IMR-90 (cell line): ENCODE measurements at regions not wholly inside any gene's neighbourhood (a gene's known extent, or its start where the extent isn't known, plus 50 kb on each side); places are given as distances from the start of the nearest gene placed in this dataset.

ENCODE experiments used
- ATAC-seq: fragments of 200-7000 bp; cut with Tn5 transposase; 2 replicates; pipeline ENCODE4 v1.9.1; 2020; ENCODE audit warnings: low read depth, mild to moderate bottlenecking, moderate library complexity
- BruUV-seq: library from RNA; stranded (reverse); fragments of 400-500 nt; replicated peaks from 2 replicates; lab custom pipeline; 2021; lab: Mats Ljungman, UMichigan
- CTCF ChIA-PET: fragments of 300-600 bp; formaldehyde crosslinking; extraction: SDS; loops from one replicate; lab custom pipeline; 2021; ENCODE audit warnings: antibody characterized with exemption; lab: Yijun Ruan, JAX
- POLR2A ChIA-PET: fragments of 300-600 bp; sonication (Branson Sonifier 250); formaldehyde crosslinking; loops from one replicate; lab custom pipeline; 2022; ENCODE audit warnings: antibody characterized with exemption; ENCODE audit not compliant: unreplicated experiment; lab: Charles Lee
- DNase-seq: peaks from one replicate; pipeline ENCODE4 v3.0.0; 2013
- H2AFZ ChIP-seq: replicated peaks from 2 replicates; pipeline ENCODE3; 2013; ENCODE audit warnings: low read length, mild to moderate bottlenecking; ENCODE audit not compliant: poor library complexity
- H2AK5ac ChIP-seq: 2 replicates; pipeline ENCODE4 v1.6.1; 2013; ENCODE audit warnings: low read depth, low read length, inconsistent platforms
- H2AK9ac ChIP-seq: replicated peaks from 2 replicates; pipeline ENCODE3; 2013; ENCODE audit warnings: mild to moderate bottlenecking, low read depth, low read length, moderate library complexity; ENCODE audit not compliant: poor library complexity
- H2BK120ac ChIP-seq: 2 replicates; pipeline ENCODE4 v1.6.1; 2013; ENCODE audit warnings: low read depth, low read length, inconsistent platforms
- H2BK15ac ChIP-seq: 3 replicates; pipeline ENCODE4 v1.6.1; 2013; ENCODE audit warnings: low read depth, low read length, inconsistent platforms
- H2BK20ac ChIP-seq: 2 replicates; pipeline ENCODE4 v1.6.1; 2013; ENCODE audit warnings: low read depth, mild to moderate bottlenecking, inconsistent platforms, low read length, moderate library complexity
- H2BK5ac ChIP-seq: 2 replicates; pipeline ENCODE4 v1.6.1; 2013; ENCODE audit warnings: mild to moderate bottlenecking, low read depth, low read length, inconsistent platforms; ENCODE audit not compliant: poor library complexity, severe bottlenecking
- H3K14ac ChIP-seq: replicated peaks from 2 replicates; pipeline ENCODE4 v1.6.1; 2013; ENCODE audit warnings: low read depth, low read length, inconsistent platforms
- H3K18ac ChIP-seq: 2 replicates; pipeline ENCODE4 v1.6.1; 2013; ENCODE audit warnings: low read depth, low read length, control low read depth
- H3K23ac ChIP-seq: 2 replicates; pipeline ENCODE4 v1.6.1; 2013; ENCODE audit warnings: low read depth, low read length, inconsistent platforms
- H3K27ac ChIP-seq: 2 replicates; pipeline ENCODE4 v1.5.1; 2013; ENCODE audit warnings: mild to moderate bottlenecking, control low read depth, low read length; ENCODE audit not compliant: insufficient read depth
- H3K27me3 ChIP-seq: 2 replicates; pipeline ENCODE4 v1.6.1; 2013; ENCODE audit warnings: low read length; ENCODE audit not compliant: control insufficient read depth, insufficient read depth
- H3K36me3 ChIP-seq: 2 replicates; pipeline ENCODE4 v1.6.1; 2013; ENCODE audit warnings: low read length, mixed read lengths; ENCODE audit not compliant: control insufficient read depth, insufficient read depth
- H3K4ac ChIP-seq: 2 replicates; pipeline ENCODE4 v1.6.1; 2013; ENCODE audit warnings: low read depth, low read length, inconsistent platforms
- H3K4me1 ChIP-seq: 2 replicates; pipeline ENCODE4 v1.6.1; 2013; ENCODE audit warnings: low read length, mixed read lengths; ENCODE audit not compliant: control insufficient read depth, insufficient read depth
- H3K4me2 ChIP-seq: 2 replicates; pipeline ENCODE4 v1.6.1; 2013; ENCODE audit warnings: low read depth, mild to moderate bottlenecking, control low read depth, low read length, moderate library complexity
- H3K4me3 ChIP-seq: 2 replicates; pipeline ENCODE4 v1.5.1; 2013; ENCODE audit warnings: low read depth, mild to moderate bottlenecking, control low read depth, low read length, moderate library complexity; ENCODE audit not compliant: insufficient read depth
- H3K56ac ChIP-seq: 2 replicates; pipeline ENCODE4 v1.6.1; 2013; ENCODE audit warnings: low read length, inconsistent platforms; ENCODE audit not compliant: insufficient read depth; ENCODE audit errors: extremely low read depth
- H3K79me1 ChIP-seq, 2 experiments: 2 replicates each; pipeline ENCODE4 v1.6.1; 2013; ENCODE audit warnings: low read length in 2 of 2, inconsistent platforms in 1 of 2, low read depth in 1 of 2
- H3K9ac ChIP-seq: 2 replicates; pipeline ENCODE4 v1.6.1; 2013; ENCODE audit warnings: low read depth, low read length, control low read depth
- H3K9me1 ChIP-seq: 2 replicates; pipeline ENCODE4 v1.6.1; 2013; ENCODE audit warnings: low read length, inconsistent platforms; ENCODE audit not compliant: insufficient read depth
- H3K9me3 ChIP-seq: 2 replicates; pipeline ENCODE4 v1.6.1; 2013; ENCODE audit warnings: low read length; ENCODE audit not compliant: control insufficient read depth, insufficient read depth
- H4K20me1 ChIP-seq: 2 replicates; pipeline ENCODE4 v1.6.1; 2013; ENCODE audit warnings: low read length, inconsistent platforms; ENCODE audit not compliant: insufficient read depth
- H4K5ac ChIP-seq: 2 replicates; pipeline ENCODE4 v1.6.1; 2013; ENCODE audit warnings: mild to moderate bottlenecking, low read depth, low read length, control low read depth
- H4K8ac ChIP-seq, 2 experiments: 2 replicates each; pipeline ENCODE4 v1.6.1; 2013; ENCODE audit warnings: low read depth in 2 of 2, low read length in 2 of 2, control low read depth in 1 of 2, inconsistent platforms in 1 of 2
- H4K91ac ChIP-seq: 2 replicates; pipeline ENCODE4 v1.6.1; 2013; ENCODE audit warnings: low read depth, low read length, inconsistent platforms; ENCODE audit not compliant: insufficient read depth
- FOS ChIP-seq: fragments of 150-350 bp; IDR thresholded peaks from 2 replicates; pipeline ENCODE4 v1.6.1; 2016; ENCODE audit warnings: low read depth, low read length
- POLR2A ChIP-seq: IDR thresholded peaks from 2 replicates; pipeline ENCODE4 v1.6.1; 2012; ENCODE audit warnings: mild to moderate bottlenecking, low read depth, low read length
- RCOR1 ChIP-seq: IDR thresholded peaks from 2 replicates; pipeline ENCODE4 v1.6.1; 2012; ENCODE audit warnings: mild to moderate bottlenecking, low read length, improper control_type of control experiment; ENCODE audit not compliant: insufficient replicate concordance
- WGBS, 2 experiments: methylation state at CpG; one replicate each; pipeline versions ENCODE4 v1.1.5 to v1.1.7; 2013; ENCODE audit warnings: missing lambda C conversion rate in 2 of 2; ENCODE audit not compliant: insufficient read length in 1 of 2; ENCODE audit errors: extremely low coverage in 2 of 2; 5-methylcytosine and 5-hydroxymethylcytosine counted together
- dilution Hi-C: fragments of 300-500 bp; cut with HindIII; formaldehyde crosslinking; loops from one replicate; pipeline ENCODE4 v1.14.3; 2018; ENCODE audit warnings: low sequenced_read_pairs; ENCODE audit not compliant: unreplicated experiment
- in situ Hi-C: fragments of 300-500 bp; cut with MboI; formaldehyde crosslinking; loops from 3 replicates; pipeline ENCODE4 v1.14.3; 2019; ENCODE audit warnings: low sequenced_read_pairs, inconsistent platforms, mixed read lengths
- intact Hi-C: fragments of 100-400 bp; cut with micrococcal nuclease; formaldehyde crosslinking; loops from 2 replicates; pipeline ENCODE4 v1.10.0; 2022

GRCh38 chr2:217451666-217452065 lies 551.1 kb downstream of the TNS1 start:
- Histone ChIP-seq H3K27ac (no peak overlapping the region), H3K4me2 (no peak overlapping the region), H4K91ac (no peak overlapping the region; the same call in 1 of the 2 replicates), H3K9me3 (no peaks in the 10 kb centered on the region), H2AFZ (no peak overlapping the region), H4K5ac (peak overlapping the region; percentile 59; the same call in 1 of the 2 replicates), H2BK5ac (no peak overlapping the region), H3K18ac (peak overlapping the region; percentile 58; the same call in 1 of the 2 replicates), H3K79me1 (no peaks in the 10 kb centered on the region), H2BK120ac (peak overlapping the region; percentile 64), H3K14ac (peak overlapping the region; percentile 16), H4K20me1 (no peaks in the 10 kb centered on the region), H2BK20ac (peak overlapping the region; percentile 83), H3K4ac (peak overlapping the region; percentile 62), H2BK15ac (peak overlapping the region; percentile 6; the same call in 2 of the 3 replicates), H3K4me3 (no peak overlapping the region), H3K56ac (no peak overlapping the region), H3K9me1 (peaks cover 6% of the 10 kb centered on the region; the same call in 1 of the 2 replicates), H3K9ac (no peak overlapping the region), H3K23ac (peak overlapping the region; percentile 39; the same call in 1 of the 2 replicates), H3K36me3 (no peaks in the 10 kb centered on the region), H2AK5ac (peak overlapping the region; percentile 7; the same call in 1 of the 2 replicates), H3K27me3 (no peaks in the 10 kb centered on the region), H2AK9ac (no peak overlapping the region), H4K8ac (peak overlapping the region in 1 of 2 experiments; percentile 4; a peak in 1 of 4 replicates), H3K4me1 (peaks cover 9% of the 10 kb centered on the region)
- BruUV-seq: no TSS peak
- WGBS, 2 experiments: no CpG with 5 or more reads among the region's 3 CpGs
- in situ Hi-C loops: no loop called here
- CTCF ChIA-PET: no interaction called here
- DNase-seq: peak; percentile 90
- POLR2A ChIA-PET: no interaction called here
- ATAC-seq: peak; percentile 80
- TF ChIP-seq RCOR1: peak; percentile 91
- no peak for TF ChIP-seq POLR2A
- TF ChIP-seq FOS: peak; percentile 59; the same call in 1 of the 2 replicates
- intact Hi-C loops: no loop called here
- dilution Hi-C loops: no loop called here
